Pancreas (tissue), 10 donors: ENCODE measurements at regions not wholly inside any gene's neighbourhood (a gene's known extent, or its start where the extent isn't known, plus 50 kb on each side); places are given as distances from the start of the nearest gene placed in this dataset.

ENCODE experiments used
- ATAC-seq, 4 donors: fragments of 200-7000 bp; cut with Tn5 transposase; one replicate each; pipeline versions ENCODE4 v1.8.0 to v1.9.1; 2020; ENCODE audit warnings: mild to moderate bottlenecking in 4 of 4, moderate library complexity in 4 of 4
- DNase-seq, 6 donors: peaks; one replicate each; pipeline ENCODE4 v3.0.0-alpha.2; 2020
- FAIRE-seq: peaks from 2 replicates; lab custom pipeline; 2012; peaks lifted over from hg19 to GRCh38; lab: Jason Lieb, UNC
- H3K27ac ChIP-seq, 4 donors: fragments of 200-600 bp; sonication (generic); 1 replicate in 3 of 4; 2 replicates in 1 of 4; pipeline versions ENCODE4 v1.5.0 to v1.8.0; 2020
- H3K27me3 ChIP-seq, 4 donors: fragments of 200-600 bp; one replicate each; pipeline ENCODE4 v1.8.0; 2021
- H3K36me3 ChIP-seq, 3 donors: fragments of 200-600 bp; sonication (generic) in 1 of 3; one replicate each; pipeline versions ENCODE4 v1.5.0 to v1.8.0; 2020 to 2021
- H3K4me1 ChIP-seq, 3 donors: fragments of 200-600 bp; one replicate each; pipeline ENCODE4 v1.8.0; 2021
- H3K4me3 ChIP-seq, 4 donors: fragments of 200-600 bp; sonication (generic) in 2 of 4; one replicate each; pipeline versions ENCODE4 v1.5.0 to v1.8.0; 2020 to 2021
- H3K9me3 ChIP-seq, 4 donors: fragments of 200-600 bp; one replicate each; pipeline ENCODE4 v1.8.0; 2021
- CTCF ChIP-seq, 4 donors: fragments of 200-600 bp; sonication (generic) in 3 of 4; IDR thresholded peaks; one replicate each; pipeline versions ENCODE4 v1.5.0 to v1.8.0; 2021; ENCODE audit warnings: antibody characterized with exemption in 4 of 4
- WGBS, 2 donors: extraction: QIAGEN DNeasy Blood & Tissue Kit; methylation state at CpG; one replicate each; pipeline ENCODE4 v1.1.7; 2013; 5-methylcytosine and 5-hydroxymethylcytosine counted together
- intact Hi-C, 3 donors: fragments of 100-400 bp; cut with DNase I; formaldehyde crosslinking; loops; one replicate each; pipeline versions ENCODE4 v1.11.1 to v1.14.2; 2022
- donor health status: healthy with polysubstance abuse.
- donor health status: DM: no; HTN: no; CAD: no; lungs with moderate emphysema.
- donor health status: DM: no; HTN: no; CAD: no.
- donor health status: control.
- donor health status: control.
- donor health status: Bipolar disorder and iron deficiency.
- donor health status: DM: yes; HTN: yes; CAD: no.
- donor health status: DM: no; HTN: no; CAD: no.
- donor health status: DM: no; HTN: no; CAD: no.
- donor health status: DM: yes; HTN: yes; CAD: no.

GRCh38 chr2:51981783-51982182, 949.9 kb upstream of the NRXN1 start:
- no peak overlapping the region for H3K4me3 ChIP-seq
- FAIRE-seq = no peak
- TF ChIP-seq CTCF (IDR thresholded peaks at IDR 0.05) = no peak
- intact Hi-C loops = no loop called here
- H3K27ac ChIP-seq = no peak overlapping the region
- no peaks in the 10 kb centered on the region for H3K9me3 ChIP-seq
- no peak for ATAC-seq
- H3K4me1 ChIP-seq = no peaks in the 10 kb centered on the region
- peaks cover 0 to 4% (median 0%) of the 10 kb centered on the region in 4 donors for H3K27me3 ChIP-seq
- 60 to 74% methylated on average over 2 of the region's 2 CpGs for WGBS, 2 donors
- DNase-seq = no peak
- H3K36me3 ChIP-seq = no peaks in the 10 kb centered on the region

DNA sequence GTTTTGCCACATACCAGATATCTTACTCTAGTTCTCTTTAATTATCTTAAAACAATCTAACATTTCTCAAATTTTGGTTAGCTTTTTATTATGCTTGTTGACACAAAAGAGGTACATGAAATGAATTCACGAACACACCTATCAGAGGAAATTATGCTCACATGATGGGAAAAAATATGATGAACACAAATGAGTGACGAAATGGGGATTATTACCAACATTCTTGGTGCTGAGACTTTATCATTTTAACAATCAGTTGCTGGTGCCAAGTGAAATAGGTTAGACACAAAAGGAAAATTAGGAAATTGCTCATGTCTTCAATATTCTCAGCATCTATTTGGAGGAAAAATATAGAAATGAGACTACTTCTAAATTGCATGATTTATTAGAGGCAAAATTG, 944.7 kb upstream of the NRXN1 start:
- 67 to 70% methylated on average over 2 of the region's 2 CpGs for WGBS, 2 donors
- intact Hi-C loops = no loop called here
- no peak for ATAC-seq

DNA sequence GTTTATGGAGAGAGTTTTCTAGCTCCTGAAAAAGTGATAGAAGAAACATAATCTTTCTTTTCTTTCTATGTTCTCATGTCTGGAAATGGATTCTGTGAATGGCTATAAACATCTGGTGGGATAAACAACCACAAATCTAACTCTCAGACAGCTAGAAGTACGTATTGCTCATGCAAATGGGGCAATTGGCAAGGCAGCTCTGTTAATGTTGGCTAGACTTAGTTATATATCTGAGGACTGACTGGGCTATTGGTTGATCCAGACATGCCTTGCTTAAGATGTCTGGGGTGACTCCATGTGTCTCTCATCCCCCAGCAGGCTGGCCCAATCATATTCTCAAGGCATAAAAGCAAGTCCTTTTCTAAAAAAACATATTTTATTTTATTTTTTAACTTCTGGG, 939.2 kb upstream of the NRXN1 start:
- TF ChIP-seq CTCF (IDR thresholded peaks at IDR 0.05) = no peak
- H3K36me3 ChIP-seq = no peaks in the 10 kb centered on the region
- intact Hi-C loops = no loop called here
- ATAC-seq (no peak), FAIRE-seq (no peak), DNase-seq (no peak)
- H3K4me1 ChIP-seq = no peaks in the 10 kb centered on the region
- no peaks in the 10 kb centered on the region for H3K9me3 ChIP-seq
- no peak overlapping the region for H3K4me3 ChIP-seq
- 41 to 47% methylated on average over 1 of the region's 1 CpG for WGBS, 2 donors
- H3K27me3 ChIP-seq = no peaks in the 10 kb centered on the region
- H3K27ac ChIP-seq = no peak overlapping the region

More for the DNA sequence above, 944.7 kb upstream of the NRXN1 start:
- H3K9me3 ChIP-seq = no peaks in the 10 kb centered on the region
- DNase-seq = no peak
- H3K36me3 ChIP-seq = no peaks in the 10 kb centered on the region
- H3K4me1 ChIP-seq = no peaks in the 10 kb centered on the region
- no peak overlapping the region for H3K27ac ChIP-seq
- H3K27me3 ChIP-seq = peaks cover 0 to 3% (median 0%) of the 10 kb centered on the region in 4 donors
- TF ChIP-seq CTCF (IDR thresholded peaks at IDR 0.05) = no peak
- no peak overlapping the region for H3K4me3 ChIP-seq
- FAIRE-seq = no peak

GRCh38 chr2:51969347-51969746, 937.4 kb upstream of the NRXN1 start:
- Histone ChIP-seq H3K9me3 (no peaks in the 10 kb centered on the region), H3K36me3 (no peaks in the 10 kb centered on the region), H3K27ac (no peak overlapping the region), H3K4me3 (no peak overlapping the region), H3K27me3 (no peaks in the 10 kb centered on the region), H3K4me1 (no peaks in the 10 kb centered on the region)
- DNase-seq (no peak), ATAC-seq (no peak), FAIRE-seq (no peak)
- WGBS, 2 donors = 22 to 53% methylated on average over 1 of the region's 1 CpG
- TF ChIP-seq CTCF (IDR thresholded peaks at IDR 0.05) = no peak
- intact Hi-C loops = no loop called here

GRCh38 chr2:51960841-51961335, 929.0 kb upstream of the NRXN1 start:
- FAIRE-seq (no peak), ATAC-seq (no peak), DNase-seq (no peak)
- WGBS, 2 donors = 51 to 75% methylated on average over 3 of the region's 3 CpGs
- H3K4me3 ChIP-seq = no peak overlapping the region
- no peaks in the 10 kb centered on the region for H3K4me1 ChIP-seq
- no peak for TF ChIP-seq CTCF (IDR thresholded peaks at IDR 0.05)
- intact Hi-C loops = no loop called here
- H3K9me3 ChIP-seq = no peaks in the 10 kb centered on the region
- no peaks in the 10 kb centered on the region for H3K36me3 ChIP-seq
- H3K27me3 ChIP-seq = no peaks in the 10 kb centered on the region
- no peak overlapping the region for H3K27ac ChIP-seq
